ENCODE measurements at regions not wholly inside any gene's neighbourhood (a gene's known extent, or its start where the extent isn't known, plus 50 kb on each side); places are given as distances from the start of the nearest gene placed in this dataset.

- H2BK12ac ChIP-seq (ENCODE audit: low read depth, low read length): no peak overlapping the region
- H3K4me1 ChIP-seq (replicated peaks in 1 of 4; ENCODE audit: control insufficient read depth in 3 of 4, insufficient read depth in 4 of 4, low read length in 3 of 4): no peaks in the 10 kb centered on the region
- no peak overlapping the region for H4K8ac ChIP-seq (ENCODE audit: extremely low read depth, insufficient read depth, low read length)
- no peak overlapping the region for H2AFZ ChIP-seq (ENCODE audit: low read length)
- no peak overlapping the region for H3K18ac ChIP-seq (ENCODE audit: extremely low read depth, low read length)
- no peak overlapping the region for H3K4me2 ChIP-seq (ENCODE audit: insufficient read depth in 1 of 2, low read depth in 2 of 2, low read length in 2 of 2)
- no peaks in the 10 kb centered on the region for H4K20me1 ChIP-seq (replicated peaks in 1 of 2; ENCODE audit: control insufficient read depth in 1 of 2, insufficient read depth in 2 of 2, low read length in 2 of 2)
- H3K27ac ChIP-seq (ENCODE audit: low read depth, low read length): no peak overlapping the region
- ChIA-PET POLR2A (ENCODE audit: partially characterized antibody) (no interaction called here), CTCF (ENCODE audit: partially characterized antibody) (no interaction called here)
- H3K4me3 ChIP-seq (ENCODE audit: extremely low read depth in 1 of 4, insufficient read depth in 2 of 4, low read depth in 3 of 4, low read length in 4 of 4): no peak overlapping the region
- H3K23ac ChIP-seq (ENCODE audit: insufficient read length): no peak overlapping the region
- H3K56ac ChIP-seq (replicated peaks; ENCODE audit: insufficient read length, low read depth, low read length): no peak overlapping the region
- no peak overlapping the region for H3K9ac ChIP-seq (replicated peaks in 1 of 4; ENCODE audit: extremely low read depth in 1 of 4, low read depth in 3 of 4, low read length in 3 of 4)
- H2BK5ac ChIP-seq (ENCODE audit: low read depth, low read length): no peak overlapping the region
- no peak overlapping the region for H4K5ac ChIP-seq (ENCODE audit: insufficient read length, low read depth, low read length)
- H3K27me3 ChIP-seq (replicated peaks in 1 of 4; ENCODE audit: control insufficient read depth in 3 of 4, extremely low read depth in 1 of 4, insufficient read depth in 3 of 4, low read length in 3 of 4): no peaks in the 10 kb centered on the region
- H3K4ac ChIP-seq (replicated peaks; ENCODE audit: insufficient read length, low read depth, low read length): no peak overlapping the region
- H3K23me2 ChIP-seq (ENCODE audit: low read depth, low read length): no peaks in the 10 kb centered on the region
- FAIRE-seq (no peak), DNase-seq (ENCODE audit: low read depth in 1 of 2, low spot score in 2 of 2) (no peak)
- no peaks in the 10 kb centered on the region for H3K79me1 ChIP-seq (ENCODE audit: low read depth, low read length)
- H3K9me3 ChIP-seq (ENCODE audit: insufficient read depth in 2 of 2, low read depth in 1 of 2, low read length in 1 of 2): peaks cover 10% of the 10 kb centered on the region in 2 experiments; a peak in 2 of 4 replicates
- WGBS, 2 experiments (ENCODE audit: extremely low coverage in 1 of 2, insufficient coverage in 1 of 2, insufficient read length in 1 of 2, insufficient replicate concordance in 2 of 2, low coverage in 1 of 2, low lambda C conversion rate in 2 of 2, missing lambda C conversion rate in 1 of 2): 88% methylated on average over 1 of the region's 1 CpG; no CpG with 5 or more reads in 1 of the 2 experiments
- H2BK20ac ChIP-seq (ENCODE audit: low read length): no peak overlapping the region
- H2AK5ac ChIP-seq (ENCODE audit: low read depth, low read length): no peak overlapping the region
- no peak overlapping the region for H2BK15ac ChIP-seq (ENCODE audit: low read length)
- no peak overlapping the region for H3K14ac ChIP-seq (ENCODE audit: insufficient read length)
- peaks cover 0 to 3% (median 0%) of the 10 kb centered on the region in 4 experiments; a peak in 2 of 8 replicates for H3K36me3 ChIP-seq (ENCODE audit: control insufficient read depth in 2 of 4, insufficient read depth in 4 of 4, low read length in 3 of 4)
- no peak overlapping the region for H2BK120ac ChIP-seq (replicated peaks; ENCODE audit: low read depth, low read length)
- H4K91ac ChIP-seq (replicated peaks; ENCODE audit: insufficient read length, low read length): no peak overlapping the region
- no peaks in the 10 kb centered on the region for H3K79me2 ChIP-seq (ENCODE audit: control insufficient read depth in 1 of 2, insufficient read depth in 2 of 2, low read length in 2 of 2)
- TF ChIP-seq GTF2F1 (IDR thresholded peaks at IDR 0.05; ENCODE audit: borderline replicate concordance, low read depth, low read length): no peak
- TF ChIP-seq TCF12 (IDR thresholded peaks at IDR 0.05; ENCODE audit: low read depth, low read length): no peak
- no peak for TF ChIP-seq SP4 (IDR thresholded peaks at IDR 0.05; ENCODE audit: low read length)
- TF ChIP-seq FOSL1 (IDR thresholded peaks at IDR 0.05; ENCODE audit: insufficient read depth, low read depth, low read length): no peak
- no peak for TF ChIP-seq RNF2 (IDR thresholded peaks at IDR 0.05; ENCODE audit: borderline replicate concordance, low read depth, low read length, missing control alignments, poor library complexity, severe bottlenecking)
- TF ChIP-seq SUZ12 (IDR thresholded peaks at IDR 0.05; ENCODE audit: low read length): no peak
- no peak for TF ChIP-seq KDM1A (IDR thresholded peaks at IDR 0.05; ENCODE audit: borderline replicate concordance, low read length)
- no peak for TF ChIP-seq USF2 (IDR thresholded peaks at IDR 0.05; ENCODE audit: low read length)
- TF ChIP-seq KDM5A (IDR thresholded peaks at IDR 0.05; ENCODE audit: low read length): no peak
- no peak for TF ChIP-seq NANOG (IDR thresholded peaks at IDR 0.05; ENCODE audit: insufficient read depth, low read depth, low read length, poor library complexity, severe bottlenecking)
- TF ChIP-seq ATF2 (IDR thresholded peaks at IDR 0.05; ENCODE audit: low read length): no peak
- TF ChIP-seq CREB1 (IDR thresholded peaks at IDR 0.05): no peak
Observed at GRCh38 chr1:229819091-229819490, 193.0 kb downstream of the URB2 start.
